GM23338 (cell line): ENCODE measurements at regions not wholly inside any gene's neighbourhood (a gene's known extent, or its start where the extent isn't known, plus 50 kb on each side); places are given as distances from the start of the nearest gene placed in this dataset.

Experiments
- ATAC-seq: fragments of 200-7000 bp; cut with Tn5 transposase; 3 replicates; pipeline ENCODE4 v1.9.1; 2020
- DNase-seq: peaks from one replicate; pipeline ENCODE4 v3.0.0-alpha.2; 2015; ENCODE audit warnings: low spot score
- H2AFZ ChIP-seq: fragments of 200-600 bp; sonication (generic); 2 replicates; pipeline ENCODE4 v1.8.0; 2016; ENCODE audit warnings: antibody characterized with exemption, mild to moderate bottlenecking, moderate library complexity
- H3F3A ChIP-seq: fragments of 200-600 bp; sonication (generic); replicated peaks from 2 replicates; pipeline ENCODE4 v1.8.0; 2017; ENCODE audit warnings: antibody characterized with exemption, mixed run types, low read depth
- H3K27ac ChIP-seq: fragments of 200-600 bp; sonication (generic); 2 replicates; pipeline ENCODE4 v1.6.1; 2016; ENCODE audit warnings: low read depth
- H3K27me3 ChIP-seq: fragments of 200-600 bp; sonication (generic); 2 replicates; pipeline ENCODE4 v1.8.0; 2016; ENCODE audit warnings: mild to moderate bottlenecking, mixed run types, moderate library complexity; ENCODE audit not compliant: insufficient read depth
- H3K36me3 ChIP-seq: fragments of 200-600 bp; sonication (generic); 2 replicates; pipeline ENCODE4 v1.8.0; 2016; ENCODE audit warnings: mild to moderate bottlenecking; ENCODE audit not compliant: insufficient read depth
- H3K4me1 ChIP-seq: fragments of 200-600 bp; sonication (generic); 2 replicates; pipeline ENCODE4 v1.8.0; 2016; ENCODE audit warnings: mild to moderate bottlenecking, moderate library complexity; ENCODE audit not compliant: insufficient read depth
- H3K4me2 ChIP-seq: fragments of 200-600 bp; sonication (generic); 2 replicates; pipeline ENCODE4 v1.7.1; 2017; ENCODE audit warnings: mixed run types
- H3K4me3 ChIP-seq: fragments of 200-600 bp; sonication (generic); 2 replicates; pipeline ENCODE4 v1.6.1; 2016; ENCODE audit warnings: mixed run types
- H3K79me2 ChIP-seq: fragments of 200-600 bp; sonication (generic); replicated peaks from 2 replicates; pipeline ENCODE4 v1.8.0; 2017; ENCODE audit warnings: mild to moderate bottlenecking; ENCODE audit not compliant: insufficient read depth
- H3K9me2 ChIP-seq: fragments of 200-600 bp; sonication (generic); 2 replicates; pipeline ENCODE4 v1.8.0; 2017; ENCODE audit not compliant: insufficient read depth
- H4K20me1 ChIP-seq: fragments of 200-600 bp; sonication (generic); replicated peaks from 2 replicates; pipeline ENCODE4 v1.8.0; 2017; ENCODE audit warnings: mild to moderate bottlenecking; ENCODE audit not compliant: insufficient read depth
- H3K27ac Mint-ChIP-seq: 2 replicates; pipeline ENCODE4 v1.8.0; 2020; ENCODE audit warnings: inconsistent platforms, mild to moderate bottlenecking, moderate library complexity, mixed read lengths
- H3K27me3 Mint-ChIP-seq: 3 replicates; pipeline ENCODE4 v1.8.0; 2022; ENCODE audit warnings: low read depth, mild to moderate bottlenecking, moderate library complexity, mixed read lengths, inconsistent platforms; ENCODE audit not compliant: insufficient read depth, poor library complexity
- H3K36me3 Mint-ChIP-seq: 3 replicates; pipeline ENCODE4 v1.8.0; 2021; ENCODE audit warnings: low read depth, mild to moderate bottlenecking, inconsistent platforms, moderate library complexity, mixed read lengths
- H3K4me1 Mint-ChIP-seq: 3 replicates; pipeline ENCODE4 v1.8.0; 2020; ENCODE audit warnings: mild to moderate bottlenecking, inconsistent platforms, mixed read lengths
- H3K4me3 Mint-ChIP-seq: 3 replicates; pipeline ENCODE4 v1.8.0; 2021; ENCODE audit warnings: moderate library complexity, mild to moderate bottlenecking, inconsistent platforms, mixed read lengths
- H3K9me3 Mint-ChIP-seq: 3 replicates; pipeline ENCODE4 v1.8.0; 2020; ENCODE audit warnings: moderate library complexity, mild to moderate bottlenecking, inconsistent platforms, mixed read lengths
- CREB1 ChIP-seq: fragments of 250-450 bp; sonication (Bioruptor Pico); IDR thresholded peaks from 2 replicates; pipeline ENCODE4 v1.5.0; 2020; ENCODE audit warnings: low read depth, mild to moderate bottlenecking, moderate library complexity
- EZH2 ChIP-seq: fragments of 200-600 bp; sonication (generic); IDR thresholded peaks from one replicate; pipeline ENCODE4 v1.8.0; 2017; ENCODE audit warnings: antibody characterized with exemption, mild to moderate bottlenecking, low read depth; ENCODE audit not compliant: unreplicated experiment
- EZH2phosphoT487 ChIP-seq: fragments of 200-600 bp; sonication (generic); IDR thresholded peaks from one replicate; pipeline ENCODE4 v1.8.1; 2018; ENCODE audit warnings: antibody characterized with exemption; ENCODE audit not compliant: unreplicated experiment
- JUNB ChIP-seq: IDR thresholded peaks from one replicate; pipeline ENCODE4 v1.6.1; 2016; ENCODE audit warnings: antibody characterized with exemption; ENCODE audit not compliant: unreplicated experiment
- NANOG ChIP-seq: IDR thresholded peaks from 2 replicates; pipeline ENCODE4 v1.6.1; 2016; ENCODE audit warnings: antibody characterized with exemption, borderline replicate concordance
- POLR2AphosphoS5 ChIP-seq: IDR thresholded peaks from 2 replicates; pipeline ENCODE4 v1.6.1; 2016; ENCODE audit warnings: antibody characterized with exemption, low read depth
- STAT1 ChIP-seq: IDR thresholded peaks from one replicate; pipeline ENCODE4 v1.6.1; 2016; ENCODE audit warnings: antibody characterized with exemption; ENCODE audit not compliant: unreplicated experiment
- ZNF114 ChIP-seq: fragments of 250-450 bp; sonication (Bioruptor Pico); IDR thresholded peaks from 2 replicates; pipeline ENCODE4 v1.5.0; 2020; ENCODE audit warnings: mild to moderate bottlenecking, moderate library complexity
- ZNF331 ChIP-seq: fragments of 250-450 bp; sonication (Bioruptor Pico); IDR thresholded peaks from 2 replicates; pipeline ENCODE4 v1.5.0; 2020; ENCODE audit warnings: low read depth, mild to moderate bottlenecking, moderate library complexity
- TF ChIP-seq, protein P1 (sequence below): IDR thresholded peaks from one replicate; pipeline ENCODE4 v1.6.1; 2018; ENCODE audit warnings: antibody characterized with exemption; ENCODE audit not compliant: unreplicated experiment
- TF ChIP-seq, protein P2 (sequence below): fragments of 250-450 bp; sonication (Bioruptor Pico); IDR thresholded peaks from 2 replicates; pipeline ENCODE4 v1.5.0; 2020; ENCODE audit warnings: mild to moderate bottlenecking, moderate library complexity
- TF ChIP-seq, protein P3 (sequence below): IDR thresholded peaks from 2 replicates; pipeline ENCODE4 v1.6.1; 2016; ENCODE audit warnings: antibody characterized with exemption
- TF ChIP-seq, protein P4 (sequence below), 2 experiments: fragments of 200-600 bp in 1 of 2; sonication (generic) in 1 of 2; conservative IDR thresholded peaks; 2 replicates each; pipeline versions ENCODE4 v1.5.1 to v1.6.1; 2016 to 2017; ENCODE audit warnings: antibody characterized with exemption in 2 of 2, low read depth in 2 of 2, mild to moderate bottlenecking in 2 of 2, moderate library complexity in 1 of 2

DNA sequence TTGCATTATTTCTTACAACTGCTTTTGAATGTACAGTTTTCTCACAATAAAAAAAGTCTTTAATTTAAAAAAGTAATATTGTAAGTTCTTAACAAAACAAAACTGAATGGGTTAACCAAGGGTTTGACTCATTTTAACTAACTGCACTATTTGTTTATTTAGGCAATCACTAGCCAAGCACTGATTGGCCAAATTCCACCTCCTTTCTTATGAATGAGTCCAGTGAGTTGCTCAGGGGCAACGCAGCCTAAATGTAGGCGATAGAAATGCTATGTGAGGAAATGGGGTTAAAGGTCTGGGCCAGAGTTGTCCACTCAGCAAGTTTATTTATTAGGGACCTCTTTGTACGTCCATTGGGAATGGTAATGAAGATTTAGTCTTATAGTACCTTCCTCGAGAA lies 89.6 kb upstream of the MAF start:
- H3K27ac Mint-ChIP-seq, result no peak overlapping the region
- H3K4me1 Mint-ChIP-seq, result no peaks in the 10 kb centered on the region
- ATAC-seq (no peak), DNase-seq (no peak)
- no peaks in the 10 kb centered on the region; the same call in 1 of the 2 replicates for H3K9me2 ChIP-seq
- H4K20me1 ChIP-seq, result no peaks in the 10 kb centered on the region
- no peak overlapping the region for H2AFZ ChIP-seq
- no peaks in the 10 kb centered on the region for H3F3A ChIP-seq
- H3K27me3 Mint-ChIP-seq, result no peaks in the 10 kb centered on the region
- no peaks in the 10 kb centered on the region for H3K4me1 ChIP-seq
- no peaks in the 10 kb centered on the region for H3K27me3 ChIP-seq
- H3K4me3 Mint-ChIP-seq, result no peak overlapping the region
- H3K36me3 Mint-ChIP-seq, result no peaks in the 10 kb centered on the region; the same call in 2 of the 3 replicates
- no peaks in the 10 kb centered on the region for H3K36me3 ChIP-seq
- no peak overlapping the region for H3K27ac ChIP-seq
- H3K9me3 Mint-ChIP-seq, result peaks cover 11% of the 10 kb centered on the region; the same call in 2 of the 3 replicates
- TF ChIP-seq STAT1, result no peak
- TF ChIP-seq POLR2AphosphoS5, result no peak
- TF ChIP-seq EZH2, result no peak
- TF ChIP-seq, protein P1, sequence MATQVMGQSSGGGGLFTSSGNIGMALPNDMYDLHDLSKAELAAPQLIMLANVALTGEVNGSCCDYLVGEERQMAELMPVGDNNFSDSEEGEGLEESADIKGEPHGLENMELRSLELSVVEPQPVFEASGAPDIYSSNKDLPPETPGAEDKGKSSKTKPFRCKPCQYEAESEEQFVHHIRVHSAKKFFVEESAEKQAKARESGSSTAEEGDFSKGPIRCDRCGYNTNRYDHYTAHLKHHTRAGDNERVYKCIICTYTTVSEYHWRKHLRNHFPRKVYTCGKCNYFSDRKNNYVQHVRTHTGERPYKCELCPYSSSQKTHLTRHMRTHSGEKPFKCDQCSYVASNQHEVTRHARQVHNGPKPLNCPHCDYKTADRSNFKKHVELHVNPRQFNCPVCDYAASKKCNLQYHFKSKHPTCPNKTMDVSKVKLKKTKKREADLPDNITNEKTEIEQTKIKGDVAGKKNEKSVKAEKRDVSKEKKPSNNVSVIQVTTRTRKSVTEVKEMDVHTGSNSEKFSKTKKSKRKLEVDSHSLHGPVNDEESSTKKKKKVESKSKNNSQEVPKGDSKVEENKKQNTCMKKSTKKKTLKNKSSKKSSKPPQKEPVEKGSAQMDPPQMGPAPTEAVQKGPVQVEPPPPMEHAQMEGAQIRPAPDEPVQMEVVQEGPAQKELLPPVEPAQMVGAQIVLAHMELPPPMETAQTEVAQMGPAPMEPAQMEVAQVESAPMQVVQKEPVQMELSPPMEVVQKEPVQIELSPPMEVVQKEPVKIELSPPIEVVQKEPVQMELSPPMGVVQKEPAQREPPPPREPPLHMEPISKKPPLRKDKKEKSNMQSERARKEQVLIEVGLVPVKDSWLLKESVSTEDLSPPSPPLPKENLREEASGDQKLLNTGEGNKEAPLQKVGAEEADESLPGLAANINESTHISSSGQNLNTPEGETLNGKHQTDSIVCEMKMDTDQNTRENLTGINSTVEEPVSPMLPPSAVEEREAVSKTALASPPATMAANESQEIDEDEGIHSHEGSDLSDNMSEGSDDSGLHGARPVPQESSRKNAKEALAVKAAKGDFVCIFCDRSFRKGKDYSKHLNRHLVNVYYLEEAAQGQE, result no peak
- TF ChIP-seq, protein P2, sequence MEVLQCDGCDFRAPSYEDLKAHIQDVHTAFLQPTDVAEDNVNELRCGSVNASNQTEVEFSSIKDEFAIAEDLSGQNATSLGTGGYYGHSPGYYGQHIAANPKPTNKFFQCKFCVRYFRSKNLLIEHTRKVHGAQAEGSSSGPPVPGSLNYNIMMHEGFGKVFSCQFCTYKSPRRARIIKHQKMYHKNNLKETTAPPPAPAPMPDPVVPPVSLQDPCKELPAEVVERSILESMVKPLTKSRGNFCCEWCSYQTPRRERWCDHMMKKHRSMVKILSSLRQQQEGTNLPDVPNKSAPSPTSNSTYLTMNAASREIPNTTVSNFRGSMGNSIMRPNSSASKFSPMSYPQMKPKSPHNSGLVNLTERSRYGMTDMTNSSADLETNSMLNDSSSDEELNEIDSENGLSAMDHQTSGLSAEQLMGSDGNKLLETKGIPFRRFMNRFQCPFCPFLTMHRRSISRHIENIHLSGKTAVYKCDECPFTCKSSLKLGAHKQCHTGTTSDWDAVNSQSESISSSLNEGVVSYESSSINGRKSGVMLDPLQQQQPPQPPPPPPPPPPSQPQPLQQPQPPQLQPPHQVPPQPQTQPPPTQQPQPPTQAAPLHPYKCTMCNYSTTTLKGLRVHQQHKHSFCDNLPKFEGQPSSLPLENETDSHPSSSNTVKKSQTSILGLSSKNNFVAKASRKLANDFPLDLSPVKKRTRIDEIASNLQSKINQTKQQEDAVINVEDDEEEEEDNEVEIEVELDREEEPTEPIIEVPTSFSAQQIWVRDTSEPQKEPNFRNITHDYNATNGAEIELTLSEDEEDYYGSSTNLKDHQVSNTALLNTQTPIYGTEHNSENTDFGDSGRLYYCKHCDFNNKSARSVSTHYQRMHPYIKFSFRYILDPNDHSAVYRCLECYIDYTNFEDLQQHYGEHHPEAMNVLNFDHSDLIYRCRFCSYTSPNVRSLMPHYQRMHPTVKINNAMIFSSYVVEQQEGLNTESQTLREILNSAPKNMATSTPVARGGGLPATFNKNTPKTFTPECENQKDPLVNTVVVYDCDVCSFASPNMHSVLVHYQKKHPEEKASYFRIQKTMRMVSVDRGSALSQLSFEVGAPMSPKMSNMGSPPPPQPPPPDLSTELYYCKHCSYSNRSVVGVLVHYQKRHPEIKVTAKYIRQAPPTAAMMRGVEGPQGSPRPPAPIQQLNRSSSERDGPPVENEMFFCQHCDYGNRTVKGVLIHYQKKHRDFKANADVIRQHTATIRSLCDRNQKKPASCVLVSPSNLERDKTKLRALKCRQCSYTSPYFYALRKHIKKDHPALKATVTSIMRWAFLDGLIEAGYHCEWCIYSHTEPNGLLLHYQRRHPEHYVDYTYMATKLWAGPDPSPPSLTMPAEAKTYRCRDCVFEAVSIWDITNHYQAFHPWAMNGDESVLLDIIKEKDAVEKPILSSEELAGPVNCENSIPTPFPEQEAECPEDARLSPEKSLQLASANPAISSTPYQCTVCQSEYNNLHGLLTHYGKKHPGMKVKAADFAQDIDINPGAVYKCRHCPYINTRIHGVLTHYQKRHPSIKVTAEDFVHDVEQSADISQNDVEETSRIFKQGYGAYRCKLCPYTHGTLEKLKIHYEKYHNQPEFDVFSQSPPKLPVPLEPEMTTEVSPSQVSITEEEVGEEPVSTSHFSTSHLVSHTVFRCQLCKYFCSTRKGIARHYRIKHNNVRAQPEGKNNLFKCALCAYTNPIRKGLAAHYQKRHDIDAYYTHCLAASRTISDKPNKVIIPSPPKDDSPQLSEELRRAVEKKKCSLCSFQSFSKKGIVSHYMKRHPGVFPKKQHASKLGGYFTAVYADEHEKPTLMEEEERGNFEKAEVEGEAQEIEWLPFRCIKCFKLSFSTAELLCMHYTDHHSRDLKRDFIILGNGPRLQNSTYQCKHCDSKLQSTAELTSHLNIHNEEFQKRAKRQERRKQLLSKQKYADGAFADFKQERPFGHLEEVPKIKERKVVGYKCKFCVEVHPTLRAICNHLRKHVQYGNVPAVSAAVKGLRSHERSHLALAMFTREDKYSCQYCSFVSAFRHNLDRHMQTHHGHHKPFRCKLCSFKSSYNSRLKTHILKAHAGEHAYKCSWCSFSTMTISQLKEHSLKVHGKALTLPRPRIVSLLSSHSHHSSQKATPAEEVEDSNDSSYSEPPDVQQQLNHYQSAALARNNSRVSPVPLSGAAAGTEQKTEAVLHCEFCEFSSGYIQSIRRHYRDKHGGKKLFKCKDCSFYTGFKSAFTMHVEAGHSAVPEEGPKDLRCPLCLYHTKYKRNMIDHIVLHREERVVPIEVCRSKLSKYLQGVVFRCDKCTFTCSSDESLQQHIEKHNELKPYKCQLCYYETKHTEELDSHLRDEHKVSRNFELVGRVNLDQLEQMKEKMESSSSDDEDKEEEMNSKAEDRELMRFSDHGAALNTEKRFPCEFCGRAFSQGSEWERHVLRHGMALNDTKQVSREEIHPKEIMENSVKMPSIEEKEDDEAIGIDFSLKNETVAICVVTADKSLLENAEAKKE (CRISPR knock-in tag), result no peak
- TF ChIP-seq JUNB, result no peak
- TF ChIP-seq, protein P3, sequence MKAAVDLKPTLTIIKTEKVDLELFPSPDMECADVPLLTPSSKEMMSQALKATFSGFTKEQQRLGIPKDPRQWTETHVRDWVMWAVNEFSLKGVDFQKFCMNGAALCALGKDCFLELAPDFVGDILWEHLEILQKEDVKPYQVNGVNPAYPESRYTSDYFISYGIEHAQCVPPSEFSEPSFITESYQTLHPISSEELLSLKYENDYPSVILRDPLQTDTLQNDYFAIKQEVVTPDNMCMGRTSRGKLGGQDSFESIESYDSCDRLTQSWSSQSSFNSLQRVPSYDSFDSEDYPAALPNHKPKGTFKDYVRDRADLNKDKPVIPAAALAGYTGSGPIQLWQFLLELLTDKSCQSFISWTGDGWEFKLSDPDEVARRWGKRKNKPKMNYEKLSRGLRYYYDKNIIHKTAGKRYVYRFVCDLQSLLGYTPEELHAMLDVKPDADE, result no peak
- TF ChIP-seq EZH2phosphoT487, result no peak
- no peak for TF ChIP-seq CREB1 (CRISPR knock-in tag)
- TF ChIP-seq, protein P4, sequence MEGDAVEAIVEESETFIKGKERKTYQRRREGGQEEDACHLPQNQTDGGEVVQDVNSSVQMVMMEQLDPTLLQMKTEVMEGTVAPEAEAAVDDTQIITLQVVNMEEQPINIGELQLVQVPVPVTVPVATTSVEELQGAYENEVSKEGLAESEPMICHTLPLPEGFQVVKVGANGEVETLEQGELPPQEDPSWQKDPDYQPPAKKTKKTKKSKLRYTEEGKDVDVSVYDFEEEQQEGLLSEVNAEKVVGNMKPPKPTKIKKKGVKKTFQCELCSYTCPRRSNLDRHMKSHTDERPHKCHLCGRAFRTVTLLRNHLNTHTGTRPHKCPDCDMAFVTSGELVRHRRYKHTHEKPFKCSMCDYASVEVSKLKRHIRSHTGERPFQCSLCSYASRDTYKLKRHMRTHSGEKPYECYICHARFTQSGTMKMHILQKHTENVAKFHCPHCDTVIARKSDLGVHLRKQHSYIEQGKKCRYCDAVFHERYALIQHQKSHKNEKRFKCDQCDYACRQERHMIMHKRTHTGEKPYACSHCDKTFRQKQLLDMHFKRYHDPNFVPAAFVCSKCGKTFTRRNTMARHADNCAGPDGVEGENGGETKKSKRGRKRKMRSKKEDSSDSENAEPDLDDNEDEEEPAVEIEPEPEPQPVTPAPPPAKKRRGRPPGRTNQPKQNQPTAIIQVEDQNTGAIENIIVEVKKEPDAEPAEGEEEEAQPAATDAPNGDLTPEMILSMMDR (conservative IDR thresholded peaks at IDR 0.05; ENCODE audit: low read depth in 2 of 2), result no peak
- no peak for TF ChIP-seq NANOG
- TF ChIP-seq ZNF331 (CRISPR knock-in tag), result no peak
- no peak for TF ChIP-seq ZNF114 (CRISPR knock-in tag)
- no peak overlapping the region for H3K4me2 ChIP-seq
- H3K4me3 ChIP-seq, result no peak overlapping the region
- no peaks in the 10 kb centered on the region for H3K79me2 ChIP-seq
